ENCODE measurements at regions not wholly inside any gene's neighbourhood (a gene's known extent, or its start where the extent isn't known, plus 50 kb on each side); places are given as distances from the start of the nearest gene placed in this dataset.

DNA sequence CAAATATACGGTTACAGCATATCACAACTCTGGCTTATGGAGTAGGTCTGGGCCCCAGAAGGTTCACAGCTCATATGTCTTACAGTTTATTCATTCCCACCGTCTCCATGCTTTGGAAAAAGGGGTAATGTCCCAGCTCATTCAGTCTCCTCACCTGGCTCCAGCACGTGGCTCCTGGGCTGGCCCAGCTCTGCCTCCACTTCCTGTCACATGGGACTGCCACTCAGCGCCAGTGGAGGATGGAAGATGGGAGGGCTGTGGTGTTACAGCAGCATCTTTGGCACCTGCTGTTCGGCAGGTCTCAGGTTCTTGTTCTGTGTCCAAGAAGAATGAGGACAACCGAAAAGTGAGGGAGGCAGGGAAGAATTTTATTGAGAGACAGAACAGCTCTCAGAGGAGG, 216.3 kb upstream of the ATXN7L3B start:
- Mint-ChIP-seq H3K4me1 (no peaks in the 10 kb centered on the region), H3K36me3 (no peaks in the 10 kb centered on the region), H3K27ac (no peak overlapping the region), H3K9me3 (no peaks in the 10 kb centered on the region), H3K27me3 (ENCODE audit: low read depth in 3 of 3) (peaks cover 0 to 2% (median 0%) of the 10 kb centered on the region in 3 donors), H3K4me3 (no peak overlapping the region)
- intact Hi-C loops (cut with micrococcal nuclease) = no loop called here
- TF ChIP-seq, protein P1, sequence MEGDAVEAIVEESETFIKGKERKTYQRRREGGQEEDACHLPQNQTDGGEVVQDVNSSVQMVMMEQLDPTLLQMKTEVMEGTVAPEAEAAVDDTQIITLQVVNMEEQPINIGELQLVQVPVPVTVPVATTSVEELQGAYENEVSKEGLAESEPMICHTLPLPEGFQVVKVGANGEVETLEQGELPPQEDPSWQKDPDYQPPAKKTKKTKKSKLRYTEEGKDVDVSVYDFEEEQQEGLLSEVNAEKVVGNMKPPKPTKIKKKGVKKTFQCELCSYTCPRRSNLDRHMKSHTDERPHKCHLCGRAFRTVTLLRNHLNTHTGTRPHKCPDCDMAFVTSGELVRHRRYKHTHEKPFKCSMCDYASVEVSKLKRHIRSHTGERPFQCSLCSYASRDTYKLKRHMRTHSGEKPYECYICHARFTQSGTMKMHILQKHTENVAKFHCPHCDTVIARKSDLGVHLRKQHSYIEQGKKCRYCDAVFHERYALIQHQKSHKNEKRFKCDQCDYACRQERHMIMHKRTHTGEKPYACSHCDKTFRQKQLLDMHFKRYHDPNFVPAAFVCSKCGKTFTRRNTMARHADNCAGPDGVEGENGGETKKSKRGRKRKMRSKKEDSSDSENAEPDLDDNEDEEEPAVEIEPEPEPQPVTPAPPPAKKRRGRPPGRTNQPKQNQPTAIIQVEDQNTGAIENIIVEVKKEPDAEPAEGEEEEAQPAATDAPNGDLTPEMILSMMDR (IDR thresholded peaks at IDR 0.05) = no peak
- no peaks in the 10 kb centered on the region for H3K36me3 ChIP-seq (replicated peaks in 1 of 2; ENCODE audit: control insufficient read depth in 1 of 2, insufficient read depth in 2 of 2, low read length in 2 of 2)
- no peak overlapping the region for H3K4me3 ChIP-seq (replicated peaks in 1 of 3; ENCODE audit: low read depth in 2 of 3, low read length in 3 of 3)
- H2AFZ ChIP-seq (ENCODE audit: insufficient read depth, low read depth, low read length, poor library complexity, severe bottlenecking) = no peak overlapping the region
- DNase-seq = no peak
- H3K27me3 ChIP-seq (ENCODE audit: control insufficient read depth in 2 of 2, insufficient read depth in 2 of 2, low read length in 2 of 2) = no peaks in the 10 kb centered on the region
- H3K9me3 ChIP-seq (replicated peaks in 1 of 2; ENCODE audit: control insufficient read depth in 1 of 2, insufficient read depth in 1 of 2, low read length in 2 of 2) = no peaks in the 10 kb centered on the region
- 85% methylated on average over 4 of the region's 6 CpGs for WGBS (ENCODE audit: insufficient coverage)
- H3K9ac ChIP-seq (ENCODE audit: insufficient read depth, low read length, poor library complexity, severe bottlenecking) = no peak overlapping the region
- no peaks in the 10 kb centered on the region for H4K20me1 ChIP-seq (ENCODE audit: insufficient read depth, low read length)
- H3K4me1 ChIP-seq (ENCODE audit: control insufficient read depth in 1 of 2, insufficient read depth in 2 of 2, low read length in 2 of 2) = no peaks in the 10 kb centered on the region
- no peak overlapping the region for H3K4me2 ChIP-seq (replicated peaks; ENCODE audit: extremely low read depth, low read length, poor library complexity, severe bottlenecking)
- H3K79me2 ChIP-seq (ENCODE audit: insufficient read depth, low read length) = no peaks in the 10 kb centered on the region
- H3K27ac ChIP-seq (ENCODE audit: low read depth in 1 of 2, low read length in 2 of 2) = no peak overlapping the region

DNA sequence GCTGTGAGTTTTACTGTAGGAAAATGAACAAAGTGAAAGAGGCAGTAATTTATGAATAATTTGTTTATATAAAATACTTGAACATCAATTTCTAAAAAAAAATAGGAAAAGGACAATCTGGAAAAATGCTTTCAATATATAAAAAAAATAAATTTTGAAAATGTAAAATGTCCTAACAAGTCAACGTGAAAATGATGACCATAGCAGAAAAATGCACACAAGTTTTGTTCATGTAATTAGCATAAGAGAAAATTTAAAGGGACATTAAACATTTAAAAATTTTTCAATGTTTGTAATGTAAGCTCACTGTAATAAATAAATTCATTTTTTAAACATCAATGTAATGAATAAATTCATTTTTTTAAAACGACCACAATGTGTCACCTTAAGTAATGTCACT, 214.8 kb upstream of the ATXN7L3B start:
- no peak for DNase-seq
- H3K79me2 ChIP-seq (ENCODE audit: insufficient read depth, low read length) = no peaks in the 10 kb centered on the region
- WGBS (ENCODE audit: insufficient coverage) = no CpG with 5 or more reads among the region's 2 CpGs
- no peak overlapping the region for H2AFZ ChIP-seq (ENCODE audit: insufficient read depth, low read depth, low read length, poor library complexity, severe bottlenecking)
- Mint-ChIP-seq H3K9me3 (no peaks in the 10 kb centered on the region), H3K27ac (no peak overlapping the region), H3K4me3 (no peak overlapping the region), H3K36me3 (no peaks in the 10 kb centered on the region), H3K27me3 (ENCODE audit: low read depth in 3 of 3) (peaks cover 0 to 2% (median 0%) of the 10 kb centered on the region in 3 donors), H3K4me1 (no peaks in the 10 kb centered on the region)
- no peak overlapping the region for H3K9ac ChIP-seq (ENCODE audit: insufficient read depth, low read length, poor library complexity, severe bottlenecking)
- H3K9me3 ChIP-seq (replicated peaks in 1 of 2; ENCODE audit: control insufficient read depth in 1 of 2, insufficient read depth in 1 of 2, low read length in 2 of 2) = no peaks in the 10 kb centered on the region
- H3K27me3 ChIP-seq (ENCODE audit: control insufficient read depth in 2 of 2, insufficient read depth in 2 of 2, low read length in 2 of 2) = no peaks in the 10 kb centered on the region
- TF ChIP-seq, protein P1 (IDR thresholded peaks at IDR 0.05) = no peak
- no peak overlapping the region for H3K27ac ChIP-seq (ENCODE audit: low read depth in 1 of 2, low read length in 2 of 2)
- H4K20me1 ChIP-seq (ENCODE audit: insufficient read depth, low read length) = no peaks in the 10 kb centered on the region
- H3K4me1 ChIP-seq (ENCODE audit: control insufficient read depth in 1 of 2, insufficient read depth in 2 of 2, low read length in 2 of 2) = no peaks in the 10 kb centered on the region
- no peak overlapping the region for H3K4me2 ChIP-seq (replicated peaks; ENCODE audit: extremely low read depth, low read length, poor library complexity, severe bottlenecking)
- no peaks in the 10 kb centered on the region for H3K36me3 ChIP-seq (replicated peaks in 1 of 2; ENCODE audit: control insufficient read depth in 1 of 2, insufficient read depth in 2 of 2, low read length in 2 of 2)
- H3K4me3 ChIP-seq (replicated peaks in 1 of 3; ENCODE audit: low read depth in 2 of 3, low read length in 3 of 3) = no peak overlapping the region
- intact Hi-C loops (cut with micrococcal nuclease) = no loop called here

Data from CD14-positive monocyte (primary cell).